Neural progenitor cell (in vitro differentiated cells): ENCODE measurements at regions not wholly inside any gene's neighbourhood (a gene's known extent, or its start where the extent isn't known, plus 50 kb on each side); places are given as distances from the start of the nearest gene placed in this dataset.
"Not testable (repeated sequence)": the region's sequence is repeated elsewhere in the genome, so short reads cannot be mapped to it uniquely, and the experiment has no call there.

ENCODE experiments used
- CTCF ChIP-seq: fragments of 200-600 bp; sonication (generic); IDR thresholded peaks from 2 replicates; pipeline ENCODE4 v1.5.1; 2017; ENCODE audit warnings: antibody characterized with exemption, mild to moderate bottlenecking
- EZH2 ChIP-seq: fragments of 200-600 bp; sonication (generic); IDR thresholded peaks from 2 replicates; pipeline ENCODE4 v1.6.1; 2017; ENCODE audit warnings: antibody characterized with exemption, mild to moderate bottlenecking, moderate library complexity

- TF ChIP-seq CTCF, EZH2: not testable (repeated sequence)
Measured at GRCh38 chr21:6080941-6081655, 4440.3 kb upstream of the TPTE start.
